K562 (cell line): ENCODE measurements at regions not wholly inside any gene's neighbourhood (a gene's known extent, or its start where the extent isn't known, plus 50 kb on each side); places are given as distances from the start of the nearest gene placed in this dataset.

Experiments used
- HDAC3 ChIP-seq: fragments of 450-650 bp; IDR thresholded peaks from 2 replicates; pipeline ENCODE4 v1.6.1; 2018; ENCODE audit warnings: borderline replicate concordance, mild to moderate bottlenecking, moderate library complexity; ENCODE audit not compliant: partially characterized antibody
- HSF4 ChIP-seq: fragments of 250-450 bp; sonication (Bioruptor Pico); IDR thresholded peaks from 2 replicates; pipeline ENCODE4 v2.1.2; 2022; ENCODE audit warnings: mild to moderate bottlenecking, moderate library complexity, borderline replicate concordance
- SNRNP70 ChIP-seq: fragments of 200-400 bp; formaldehyde crosslinking; optimal IDR thresholded peaks from 2 replicates; pipeline ENCODE3; 2017; ENCODE audit warnings: low read depth, low read length
- TF ChIP-seq, protein P1 (sequence below): fragments of 450-650 bp; IDR thresholded peaks from 2 replicates; pipeline ENCODE4 v1.6.1; 2016; ENCODE audit warnings: low read depth
- TF ChIP-seq, protein P2 (sequence below), 2 experiments: fragments of 250-450 bp in 1 of 2; fragments of 450-650 bp in 1 of 2; sonication (Bioruptor Pico) in 1 of 2; IDR thresholded peaks; 2 replicates each; pipeline versions ENCODE4 v1.6.1 to v1.8.0; 2016 to 2021; ENCODE audit warnings: mild to moderate bottlenecking in 2 of 2, moderate library complexity in 2 of 2, missing compliant biosample characterization in 1 of 2, missing genetic modification characterization in 1 of 2

DNA sequence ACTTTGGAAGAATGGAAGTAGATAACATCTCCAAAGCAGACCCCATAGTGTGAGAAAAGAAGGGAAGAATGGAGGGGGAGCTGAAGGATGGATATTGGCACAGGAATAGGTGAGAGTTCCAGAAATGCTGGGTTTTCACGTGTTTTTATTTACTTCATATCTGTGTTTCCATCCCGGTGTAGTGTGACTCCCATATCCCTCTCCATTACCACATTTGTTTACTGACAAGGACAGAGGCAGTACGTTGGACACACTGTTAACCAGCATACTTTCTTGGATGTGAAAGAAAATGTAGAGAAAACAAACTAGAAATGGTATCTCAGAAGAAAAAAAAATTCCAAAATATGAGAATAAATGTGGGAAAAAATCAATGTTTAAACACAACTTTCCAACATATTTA is 124.4 kb upstream of the PFKP start (continued):
- TF ChIP-seq, protein P1, sequence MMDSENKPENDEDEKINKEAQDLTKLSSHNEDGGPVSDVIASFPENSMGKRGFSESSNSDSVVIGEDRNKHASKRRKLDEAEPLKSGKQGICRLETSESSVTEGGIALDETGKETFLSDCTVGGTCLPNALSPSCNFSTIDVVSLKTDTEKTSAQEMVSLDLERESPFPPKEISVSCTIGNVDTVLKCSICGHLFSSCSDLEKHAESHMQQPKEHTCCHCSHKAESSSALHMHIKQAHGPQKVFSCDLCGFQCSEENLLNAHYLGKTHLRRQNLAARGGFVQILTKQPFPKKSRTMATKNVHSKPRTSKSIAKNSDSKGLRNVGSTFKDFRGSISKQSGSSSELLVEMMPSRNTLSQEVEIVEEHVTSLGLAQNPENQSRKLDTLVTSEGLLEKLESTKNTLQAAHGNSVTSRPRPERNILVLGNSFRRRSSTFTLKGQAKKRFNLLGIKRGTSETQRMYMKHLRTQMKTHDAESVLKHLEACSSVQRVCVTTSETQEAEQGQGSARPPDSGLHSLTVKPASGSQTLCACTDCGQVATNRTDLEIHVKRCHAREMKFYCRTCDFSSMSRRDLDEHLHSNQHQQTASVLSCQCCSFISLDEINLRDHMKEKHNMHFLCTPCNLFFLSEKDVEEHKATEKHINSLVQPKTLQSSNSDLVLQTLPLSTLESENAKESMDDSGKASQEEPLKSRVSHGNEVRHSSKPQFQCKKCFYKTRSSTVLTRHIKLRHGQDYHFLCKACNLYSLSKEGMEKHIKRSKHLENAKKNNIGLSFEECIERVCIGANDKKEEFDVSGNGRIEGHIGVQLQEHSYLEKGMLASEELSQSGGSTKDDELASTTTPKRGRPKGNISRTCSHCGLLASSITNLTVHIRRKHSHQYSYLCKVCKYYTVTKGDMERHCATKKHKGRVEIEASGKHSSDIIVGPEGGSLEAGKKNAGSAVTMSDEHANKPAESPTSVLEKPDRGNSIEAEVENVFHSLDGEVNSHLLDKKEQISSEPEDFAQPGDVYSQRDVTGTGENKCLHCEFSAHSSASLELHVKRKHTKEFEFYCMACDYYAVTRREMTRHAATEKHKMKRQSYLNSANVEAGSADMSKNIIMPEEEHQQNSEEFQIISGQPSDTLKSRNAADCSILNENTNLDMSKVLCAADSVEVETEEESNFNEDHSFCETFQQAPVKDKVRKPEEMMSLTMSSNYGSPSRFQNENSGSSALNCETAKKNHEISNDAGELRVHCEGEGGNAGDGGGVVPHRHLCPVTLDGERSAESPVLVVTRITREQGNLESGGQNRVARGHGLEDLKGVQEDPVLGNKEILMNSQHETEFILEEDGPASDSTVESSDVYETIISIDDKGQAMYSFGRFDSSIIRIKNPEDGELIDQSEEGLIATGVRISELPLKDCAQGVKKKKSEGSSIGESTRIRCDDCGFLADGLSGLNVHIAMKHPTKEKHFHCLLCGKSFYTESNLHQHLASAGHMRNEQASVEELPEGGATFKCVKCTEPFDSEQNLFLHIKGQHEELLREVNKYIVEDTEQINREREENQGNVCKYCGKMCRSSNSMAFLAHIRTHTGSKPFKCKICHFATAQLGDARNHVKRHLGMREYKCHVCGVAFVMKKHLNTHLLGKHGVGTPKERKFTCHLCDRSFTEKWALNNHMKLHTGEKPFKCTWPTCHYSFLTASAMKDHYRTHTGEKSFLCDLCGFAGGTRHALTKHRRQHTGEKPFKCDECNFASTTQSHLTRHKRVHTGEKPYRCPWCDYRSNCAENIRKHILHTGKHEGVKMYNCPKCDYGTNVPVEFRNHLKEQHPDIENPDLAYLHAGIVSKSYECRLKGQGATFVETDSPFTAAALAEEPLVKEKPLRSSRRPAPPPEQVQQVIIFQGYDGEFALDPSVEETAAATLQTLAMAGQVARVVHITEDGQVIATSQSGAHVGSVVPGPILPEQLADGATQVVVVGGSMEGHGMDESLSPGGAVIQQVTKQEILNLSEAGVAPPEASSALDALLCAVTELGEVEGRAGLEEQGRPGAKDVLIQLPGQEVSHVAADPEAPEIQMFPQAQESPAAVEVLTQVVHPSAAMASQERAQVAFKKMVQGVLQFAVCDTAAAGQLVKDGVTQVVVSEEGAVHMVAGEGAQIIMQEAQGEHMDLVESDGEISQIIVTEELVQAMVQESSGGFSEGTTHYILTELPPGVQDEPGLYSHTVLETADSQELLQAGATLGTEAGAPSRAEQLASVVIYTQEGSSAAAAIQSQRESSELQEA: no peak
- TF ChIP-seq HDAC3: no peak
- TF ChIP-seq SNRNP70: no peak
- TF ChIP-seq, protein P2, sequence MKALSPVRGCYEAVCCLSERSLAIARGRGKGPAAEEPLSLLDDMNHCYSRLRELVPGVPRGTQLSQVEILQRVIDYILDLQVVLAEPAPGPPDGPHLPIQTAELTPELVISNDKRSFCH (CRISPR knock-in tag; IDR thresholded peaks at IDR 0.05): no peak
- TF ChIP-seq, protein P2 (tag; IDR thresholded peaks at IDR 0.05): no peak
- no peak for TF ChIP-seq HSF4 (CRISPR knock-in tag)
